Liver (tissue), 8 donors: ENCODE measurements at regions not wholly inside any gene's neighbourhood (a gene's known extent, or its start where the extent isn't known, plus 50 kb on each side); places are given as distances from the start of the nearest gene placed in this dataset.

Experiments
- DNase-seq: peaks from one replicate; pipeline ENCODE4 v3.0.0-alpha.2; 2017; ENCODE audit warnings: low spot score
- H3K27ac ChIP-seq, 2 donors: one replicate each; pipeline ENCODE4 v1.7.0; 2013; ENCODE audit warnings: inconsistent platforms in 2 of 2, low read length in 2 of 2, control low read depth in 1 of 2, low read depth in 1 of 2, mild to moderate bottlenecking in 1 of 2
- H3K27me3 ChIP-seq, 4 donors: one replicate each; pipeline versions ENCODE4 v1.6.1 to v1.7.0; 2013; ENCODE audit warnings: low read length in 3 of 4, inconsistent platforms in 1 of 4, mild to moderate bottlenecking in 1 of 4, moderate library complexity in 1 of 4; ENCODE audit not compliant: control insufficient read depth in 4 of 4, insufficient read depth in 4 of 4
- H3K36me3 ChIP-seq, 4 donors: one replicate each; pipeline versions ENCODE4 v1.6.1 to v1.7.0; 2013; ENCODE audit warnings: low read length in 3 of 4, mild to moderate bottlenecking in 3 of 4, low read depth in 1 of 4, moderate library complexity in 1 of 4; ENCODE audit not compliant: control insufficient read depth in 4 of 4, insufficient read depth in 3 of 4
- H3K4me1 ChIP-seq, 4 donors: one replicate each; pipeline versions ENCODE4 v1.6.1 to v1.7.0; 2013; ENCODE audit warnings: low read length in 3 of 4, mild to moderate bottlenecking in 3 of 4, moderate library complexity in 1 of 4; ENCODE audit not compliant: control insufficient read depth in 4 of 4, insufficient read depth in 4 of 4
- H3K4me3 ChIP-seq, 3 donors: one replicate each; pipeline versions ENCODE4 v1.6.1 to v1.7.0; 2013; ENCODE audit warnings: low read length in 3 of 3, control low read depth in 1 of 3, low read depth in 1 of 3, mild to moderate bottlenecking in 1 of 3
- H3K9ac ChIP-seq, 2 donors: one replicate each; pipeline ENCODE4 v1.7.0; 2013; ENCODE audit warnings: low read length in 2 of 2, mild to moderate bottlenecking in 2 of 2, moderate library complexity in 2 of 2, control low read depth in 1 of 2, low read depth in 1 of 2
- H3K9me3 ChIP-seq, 4 donors: one replicate each; pipeline versions ENCODE4 v1.6.1 to v1.7.0; 2013; ENCODE audit warnings: low read length in 3 of 4; ENCODE audit not compliant: control insufficient read depth in 4 of 4
- ATF3 ChIP-seq: IDR thresholded peaks from 2 replicates; pipeline ENCODE4 v1.6.1; 2016; ENCODE audit warnings: antibody characterized with exemption
- CTCF ChIP-seq: fragments of 150-350 bp; IDR thresholded peaks from 2 replicates; pipeline ENCODE4 v1.5.1; 2017; ENCODE audit warnings: improper control_type of control experiment, low read depth, low read length; ENCODE audit not compliant: missing input control
- EGR1 ChIP-seq, 2 donors: IDR thresholded peaks; 2 replicates each; pipeline ENCODE4 v1.6.1; 2016 to 2018; ENCODE audit warnings: antibody characterized with exemption in 2 of 2, low read depth in 2 of 2
- FOXA1 ChIP-seq: IDR thresholded peaks from 2 replicates; pipeline ENCODE4 v1.6.1; 2016; ENCODE audit warnings: antibody characterized with exemption
- FOXA2 ChIP-seq: IDR thresholded peaks from 2 replicates; pipeline ENCODE4 v1.6.1; 2016; ENCODE audit warnings: antibody characterized with exemption
- GABPA ChIP-seq, 2 donors: IDR thresholded peaks in 1 of 2; conservative IDR thresholded peaks in 1 of 2; 2 replicates each; pipeline ENCODE4 v1.6.1; 2016; ENCODE audit warnings: antibody characterized with exemption in 2 of 2, mild to moderate bottlenecking in 1 of 2, moderate library complexity in 1 of 2
- HNF4A ChIP-seq, 2 donors: conservative IDR thresholded peaks; 2 replicates each; pipeline ENCODE4 v1.6.1; 2016; ENCODE audit warnings: antibody characterized with exemption in 2 of 2, mild to moderate bottlenecking in 2 of 2
- HNF4G ChIP-seq: IDR thresholded peaks from 2 replicates; pipeline ENCODE4 v1.6.1; 2016; ENCODE audit warnings: antibody characterized with exemption
- JUND ChIP-seq, 2 donors: IDR thresholded peaks; 2 replicates each; pipeline ENCODE4 v1.6.1; 2016; ENCODE audit warnings: antibody characterized with exemption in 2 of 2
- MAX ChIP-seq: IDR thresholded peaks from 2 replicates; pipeline ENCODE4 v1.6.1; 2016; ENCODE audit warnings: antibody characterized with exemption
- NR2F2 ChIP-seq: IDR thresholded peaks from 2 replicates; pipeline ENCODE4 v1.6.1; 2016; ENCODE audit warnings: antibody characterized with exemption
- RAD21 ChIP-seq, 2 donors: IDR thresholded peaks; 2 replicates each; pipeline ENCODE4 v1.6.1; 2016; ENCODE audit warnings: antibody characterized with exemption in 2 of 2, mild to moderate bottlenecking in 2 of 2
- REST ChIP-seq: IDR thresholded peaks from 2 replicates; pipeline ENCODE4 v1.6.1; 2016; ENCODE audit warnings: antibody characterized with exemption, mild to moderate bottlenecking
- RXRA ChIP-seq, 2 donors: IDR thresholded peaks; 2 replicates each; pipeline ENCODE4 v1.6.1; 2017 to 2018; ENCODE audit warnings: antibody characterized with exemption in 2 of 2, mild to moderate bottlenecking in 1 of 2
- SP1 ChIP-seq: IDR thresholded peaks from 2 replicates; pipeline ENCODE4 v1.6.1; 2018; ENCODE audit warnings: antibody characterized with exemption, mild to moderate bottlenecking
- TAF1 ChIP-seq: conservative IDR thresholded peaks from 2 replicates; pipeline ENCODE4 v1.6.1; 2016; ENCODE audit warnings: antibody characterized with exemption, mild to moderate bottlenecking
- YY1 ChIP-seq: IDR thresholded peaks from 2 replicates; pipeline ENCODE4 v1.6.1; 2016; ENCODE audit warnings: antibody characterized with exemption, mild to moderate bottlenecking
- ZBTB33 ChIP-seq: IDR thresholded peaks from 2 replicates; pipeline ENCODE4 v1.6.1; 2016; ENCODE audit warnings: antibody characterized with exemption
- WGBS: extraction: QIAGEN DNeasy Blood & Tissue Kit; methylation state at CpG from one replicate; pipeline ENCODE4 v1.1.7; 2013; 5-methylcytosine and 5-hydroxymethylcytosine counted together
- donor health status: healthy.
- donor health status: healthy.
- donor health status: healthy.
- donor health status: healthy.
- donor health status: healthy.

- H3K27ac ChIP-seq, result no peak overlapping the region
- H3K9ac ChIP-seq, result no peak overlapping the region
- no peak for DNase-seq
- H3K36me3 ChIP-seq, result no peaks in the 10 kb centered on the region
- WGBS, result 83% methylated on average over 13 of the region's 13 CpGs
- H3K27me3 ChIP-seq, result peaks cover 0 to 2% (median 0%) of the 10 kb centered on the region in 4 donors
- no peaks in the 10 kb centered on the region for H3K9me3 ChIP-seq
- H3K4me1 ChIP-seq, result no peaks in the 10 kb centered on the region
- no peak overlapping the region for H3K4me3 ChIP-seq
- TF ChIP-seq FOXA2, result no peak
- no peak for TF ChIP-seq ATF3
- TF ChIP-seq MAX, result no peak
- no peak for TF ChIP-seq FOXA1
Measured at GRCh38 chr3:3577823-3578222, 221.4 kb upstream of the LRRN1 start.

GRCh38 chr3:3573341-3573740, 225.9 kb upstream of the LRRN1 start:
- H3K4me1 ChIP-seq, result no peaks in the 10 kb centered on the region
- H3K9me3 ChIP-seq, result no peaks in the 10 kb centered on the region
- H3K9ac ChIP-seq, result no peak overlapping the region
- H3K36me3 ChIP-seq, result no peaks in the 10 kb centered on the region
- no peaks in the 10 kb centered on the region for H3K27me3 ChIP-seq
- H3K4me3 ChIP-seq, result no peak overlapping the region
- DNase-seq, result no peak
- TF ChIP-seq HNF4A (conservative IDR thresholded peaks at IDR 0.05), result no peak
- no peak for TF ChIP-seq FOXA2
- TF ChIP-seq YY1, result no peak
- no peak for TF ChIP-seq ZBTB33
- no peak for TF ChIP-seq MAX
- no peak for TF ChIP-seq RAD21 (IDR thresholded peaks at IDR 0.05)
- TF ChIP-seq NR2F2, result no peak
- no peak for TF ChIP-seq FOXA1
- no peak for TF ChIP-seq EGR1 (IDR thresholded peaks at IDR 0.05; ENCODE audit: low read depth in 2 of 2)
- TF ChIP-seq REST, result no peak
- TF ChIP-seq TAF1, result no peak
- no peak for TF ChIP-seq CTCF
- no peak for TF ChIP-seq GABPA (IDR thresholded peaks at IDR 0.05 in 1 of 2, conservative IDR thresholded peaks at IDR 0.05 in 1 of 2)
- no peak for TF ChIP-seq SP1
- no peak for TF ChIP-seq JUND (IDR thresholded peaks at IDR 0.05)
- TF ChIP-seq ATF3, result no peak
- TF ChIP-seq HNF4G, result no peak
- TF ChIP-seq RXRA (IDR thresholded peaks at IDR 0.05), result no peak
- H3K27ac ChIP-seq, result no peak overlapping the region
- 76% methylated on average over 1 of the region's 1 CpG for WGBS
